ENCODE measurements at regions not wholly inside any gene's neighbourhood (a gene's known extent, or its start where the extent isn't known, plus 50 kb on each side); places are given as distances from the start of the nearest gene placed in this dataset.
"Not testable (repeated sequence)": the region's sequence is repeated elsewhere in the genome, so short reads cannot be mapped to it uniquely, and the experiment has no call there.

DNA sequence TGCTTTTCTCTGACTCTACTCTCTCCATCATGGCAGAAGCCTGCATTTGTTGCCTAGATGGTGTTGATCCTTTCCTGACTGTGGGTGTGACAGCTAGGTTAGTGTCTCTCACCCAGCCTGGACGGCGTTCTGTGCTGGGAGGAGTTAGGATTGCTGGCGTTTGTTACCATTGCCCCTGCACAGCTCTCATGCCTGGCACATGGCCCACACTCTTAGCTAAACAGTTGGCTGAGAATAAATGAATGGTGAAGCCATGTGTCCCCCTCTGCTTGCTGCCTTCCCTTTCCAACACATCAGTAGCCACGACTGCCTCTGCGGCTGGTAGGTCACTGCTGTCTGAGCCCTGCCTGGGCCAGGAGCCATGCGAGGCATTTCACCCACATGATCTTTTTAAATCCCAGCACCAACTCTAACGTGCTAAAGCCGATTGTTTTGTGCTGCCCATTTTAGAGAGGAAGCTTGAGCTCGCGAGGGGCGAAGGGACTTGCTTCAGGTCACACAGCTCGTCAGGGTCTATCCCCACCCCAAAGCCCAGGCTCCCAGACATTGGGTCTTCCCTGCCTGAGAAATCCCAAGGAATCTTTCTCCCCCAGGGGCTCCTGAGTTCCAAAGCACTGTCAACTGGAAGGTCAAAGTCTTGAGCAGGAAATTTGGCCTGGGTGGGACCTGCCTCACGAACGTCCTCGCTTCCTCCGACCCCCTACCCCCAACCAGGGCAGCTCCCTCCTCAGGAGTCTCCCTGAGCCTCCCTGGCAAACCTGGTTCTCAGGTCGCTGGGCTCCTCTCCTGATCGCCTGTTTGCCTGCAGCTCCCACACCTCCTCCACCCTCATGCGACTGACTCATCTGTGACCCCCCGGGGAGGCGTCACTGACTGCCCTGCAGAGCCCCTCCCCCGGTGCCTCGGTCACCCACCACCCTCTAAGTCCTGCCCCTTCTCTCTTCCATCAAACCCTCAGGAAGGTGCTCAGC is 271.7 kb upstream of the C1orf174 start:
- DNase-seq (ENCODE audit: low read depth): no peak

GRCh38 chr1:4172644-4173599 is 272.9 kb upstream of the C1orf174 start:
- peak; percentile 32 for DNase-seq (ENCODE audit: low read depth)

- no peak for DNase-seq (ENCODE audit: low read depth)
Measured at GRCh38 chr1:4173731-4174130, 273.7 kb upstream of the C1orf174 start.

GRCh38 chr1:4174291-4175200 is 274.5 kb upstream of the C1orf174 start:
- DNase-seq (ENCODE audit: low read depth): no peak

GRCh38 chr1:4175566-4176405 is 275.7 kb upstream of the C1orf174 start:
- DNase-seq (ENCODE audit: low read depth): no peak

- DNase-seq (ENCODE audit: low read depth): no peak
Measured at GRCh38 chr1:4176841-4177240, 276.8 kb upstream of the C1orf174 start.

DNA sequence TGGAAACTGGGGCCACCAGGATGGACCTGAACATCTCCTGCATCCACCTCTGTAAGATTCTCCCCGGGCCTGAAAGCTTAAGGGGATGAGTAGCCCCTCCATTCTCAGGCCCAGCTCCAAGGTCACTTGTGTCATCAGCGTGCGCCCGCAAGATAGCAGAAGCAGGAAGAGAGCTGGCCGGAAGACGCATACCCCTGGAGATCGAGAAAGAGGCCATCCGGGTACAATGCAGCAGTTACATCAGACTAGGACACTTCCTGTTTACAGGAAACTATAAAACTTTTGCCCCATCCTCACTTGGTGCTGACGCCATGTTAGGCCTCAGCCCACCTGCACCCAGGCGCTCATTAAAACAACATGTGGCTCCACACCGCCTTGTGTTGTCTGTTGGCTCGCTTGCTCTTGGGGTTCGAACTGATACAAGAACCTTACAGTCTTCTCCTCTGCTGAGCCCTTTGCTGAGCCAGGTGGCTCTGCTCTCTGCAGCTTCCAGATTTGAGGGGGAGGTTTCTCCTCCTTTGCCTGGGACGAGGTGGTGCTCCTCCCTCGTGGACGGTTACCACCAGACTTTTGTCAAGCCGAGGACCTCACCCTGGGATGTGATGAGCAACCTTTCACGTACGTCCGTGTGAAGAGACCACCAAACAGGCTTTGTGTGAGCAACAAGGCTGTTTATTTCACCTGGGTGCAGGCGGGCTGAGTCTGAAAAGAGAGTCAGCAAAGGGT is 277.5 kb upstream of the C1orf174 start:
- DNase-seq (ENCODE audit: low read depth): no peak

GRCh38 chr1:4178501-4179113 is 278.5 kb upstream of the C1orf174 start:
- DNase-seq (ENCODE audit: low read depth): no peak

DNA sequence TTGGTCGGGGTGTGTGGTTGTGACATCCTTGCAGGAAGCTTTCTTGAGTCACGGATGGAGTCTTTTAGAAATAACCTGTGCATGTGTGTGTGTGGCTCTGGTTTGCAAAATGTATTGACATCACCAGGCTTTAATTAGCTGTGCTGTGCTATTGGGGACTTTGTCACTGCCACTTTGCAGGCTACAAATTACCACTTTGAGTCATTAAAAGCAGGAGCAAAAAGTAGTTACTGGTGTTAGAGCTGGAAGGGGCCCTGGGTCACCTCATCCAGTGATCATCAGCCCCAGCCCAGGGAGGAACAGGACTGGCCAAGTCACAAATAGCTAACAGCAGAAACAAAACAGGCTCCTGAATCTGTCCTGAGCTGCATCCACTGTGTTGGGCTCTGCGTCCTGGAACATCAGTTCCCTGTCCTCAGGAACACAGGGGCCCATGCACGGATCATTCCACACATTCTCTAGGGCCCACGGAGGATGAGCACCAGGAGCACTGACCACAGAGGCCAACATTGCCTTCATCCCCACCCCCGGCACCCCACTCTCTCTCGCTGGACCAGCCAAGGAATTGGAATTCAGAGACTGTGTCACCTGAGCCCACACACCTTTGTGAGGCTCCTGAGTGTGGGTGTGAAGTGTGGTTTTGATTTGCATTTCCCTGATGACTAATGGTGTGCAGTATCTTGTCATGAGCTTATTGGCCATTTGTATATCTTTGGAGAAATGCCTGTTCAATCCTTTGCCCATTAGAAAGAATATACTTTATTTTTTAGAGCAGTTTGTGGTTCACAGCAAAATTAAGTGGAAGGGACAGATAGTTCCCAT is 280.1 kb upstream of the C1orf174 start:
- DNase-seq (ENCODE audit: low read depth): no peak

GRCh38 chr1:4186486-4186885 is 286.4 kb upstream of the C1orf174 start:
- DNase-seq (ENCODE audit: low read depth): not testable (repeated sequence)

- DNase-seq (ENCODE audit: low read depth): no peak
Measured at GRCh38 chr1:4203501-4203900, 303.4 kb upstream of the C1orf174 start.

- no peak for DNase-seq (ENCODE audit: low read depth)
Measured at GRCh38 chr1:4207183-4207582, 307.1 kb upstream of the C1orf174 start.

DNA sequence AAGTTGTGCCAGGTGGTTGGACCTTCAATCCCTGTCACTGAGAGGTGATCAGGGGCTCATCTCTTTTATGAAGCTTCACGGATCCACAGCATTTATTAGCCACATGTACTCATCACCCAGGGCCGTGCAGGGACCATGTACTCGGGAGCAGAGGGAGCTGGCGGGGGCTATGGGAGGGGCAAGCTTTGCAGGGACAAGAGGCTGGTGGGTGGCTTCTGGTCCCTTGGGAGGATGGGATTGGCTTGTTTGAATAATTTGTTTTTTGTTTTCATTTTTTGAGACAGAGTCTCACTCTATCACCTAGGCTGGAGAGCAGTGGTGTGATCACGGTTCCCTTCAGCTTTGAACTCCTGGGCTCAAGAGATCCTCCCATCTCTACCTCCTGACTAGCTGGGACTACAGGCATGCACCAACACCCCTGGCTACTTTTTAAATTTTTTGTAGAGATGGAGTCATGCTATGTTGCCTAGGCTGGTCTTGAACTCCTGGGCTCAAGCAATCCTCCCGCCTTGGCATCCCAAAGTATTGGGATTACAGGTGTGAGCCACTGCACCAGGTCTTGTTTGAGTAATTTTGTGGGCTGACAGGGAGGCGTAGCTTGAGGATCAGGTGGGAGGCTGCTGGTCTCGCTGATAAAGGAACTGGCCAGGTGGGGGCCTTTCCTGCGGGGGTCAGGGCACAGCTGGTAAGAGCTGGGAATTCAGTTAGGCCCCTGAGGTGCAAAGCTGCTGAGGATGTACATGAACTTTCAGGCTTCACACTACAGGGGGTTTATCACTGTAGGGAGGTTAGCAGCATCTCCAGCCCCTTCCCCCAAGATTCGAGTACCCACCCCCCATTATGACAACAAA is 308.0 kb upstream of the C1orf174 start:
- no peak for DNase-seq (ENCODE audit: low read depth)

DNA sequence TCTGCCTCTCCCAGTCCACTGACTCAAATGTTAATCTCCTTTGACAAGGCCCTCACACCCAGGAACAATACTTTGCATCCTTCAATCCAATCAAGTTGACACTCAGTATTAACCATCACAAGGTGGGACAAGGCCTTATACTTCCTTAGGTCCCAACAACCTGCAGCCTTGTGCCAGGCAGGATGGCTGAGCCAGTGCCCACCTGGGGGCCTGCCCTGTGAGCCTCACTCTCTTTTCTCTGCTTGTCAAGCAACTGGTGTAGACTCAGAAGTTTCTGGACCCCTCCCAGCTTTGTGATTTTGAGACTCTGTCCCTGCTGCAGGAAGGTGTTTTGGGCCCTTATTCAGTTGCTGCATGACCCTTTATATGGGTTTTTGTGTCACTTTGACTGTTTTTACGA is 310.0 kb upstream of the C1orf174 start:
- no peak for DNase-seq (ENCODE audit: low read depth)

GRCh38 chr1:4212796-4213195 is 312.7 kb upstream of the C1orf174 start:
- no peak for DNase-seq (ENCODE audit: low read depth)

- no peak for DNase-seq (ENCODE audit: low read depth)
Measured at GRCh38 chr1:4213366-4213973, 313.4 kb upstream of the C1orf174 start.

- no peak for DNase-seq (ENCODE audit: low read depth)
Measured at GRCh38 chr1:4214826-4215225, 314.8 kb upstream of the C1orf174 start.

Measured in HT1080 (cell line).